ENCODE measurements at regions not wholly inside any gene's neighbourhood (a gene's known extent, or its start where the extent isn't known, plus 50 kb on each side); places are given as distances from the start of the nearest gene placed in this dataset.
"Not testable (repeated sequence)": the region's sequence is repeated elsewhere in the genome, so short reads cannot be mapped to it uniquely, and the experiment has no call there.

DNA sequence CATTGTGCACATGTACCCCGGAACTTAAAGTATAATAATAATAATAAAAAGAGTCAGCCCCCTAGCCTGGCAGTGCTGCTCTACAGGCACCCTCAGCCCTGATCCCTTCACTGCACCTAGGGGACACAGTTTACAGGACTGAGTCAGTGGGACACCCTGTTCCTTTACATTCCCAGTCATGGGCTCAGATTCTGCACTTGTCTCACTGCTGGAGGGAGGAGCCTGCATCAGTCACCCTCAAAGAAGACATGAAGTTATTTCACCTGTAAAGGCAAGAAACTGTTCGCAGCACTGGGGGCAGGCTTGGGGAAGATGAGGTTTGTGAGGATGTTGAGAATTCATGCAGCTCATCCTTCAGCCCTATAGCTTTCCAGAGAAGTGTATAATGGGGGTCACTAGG is 50.7 kb upstream of the VPREB1 start:
- DNase-seq = no peak

DNA sequence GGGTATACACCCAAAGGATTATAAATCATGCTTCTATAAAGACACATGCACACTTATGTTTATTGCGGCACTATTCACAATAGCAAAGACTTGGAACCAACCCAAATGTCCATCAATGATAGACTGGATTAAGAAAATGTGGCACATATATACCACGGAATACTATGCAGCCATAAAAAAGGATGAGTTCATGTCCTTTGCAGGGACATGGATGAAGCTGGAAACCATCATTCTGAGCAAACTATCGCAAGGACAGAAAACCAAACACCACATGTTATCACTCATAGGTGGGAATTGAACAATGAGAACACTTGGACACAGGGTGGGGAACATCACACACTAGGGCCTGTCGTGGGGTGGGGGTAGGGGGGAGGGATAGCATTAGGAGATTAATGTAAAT is 51.1 kb upstream of the VPREB1 start:
- DNase-seq = not testable (repeated sequence)

DNA sequence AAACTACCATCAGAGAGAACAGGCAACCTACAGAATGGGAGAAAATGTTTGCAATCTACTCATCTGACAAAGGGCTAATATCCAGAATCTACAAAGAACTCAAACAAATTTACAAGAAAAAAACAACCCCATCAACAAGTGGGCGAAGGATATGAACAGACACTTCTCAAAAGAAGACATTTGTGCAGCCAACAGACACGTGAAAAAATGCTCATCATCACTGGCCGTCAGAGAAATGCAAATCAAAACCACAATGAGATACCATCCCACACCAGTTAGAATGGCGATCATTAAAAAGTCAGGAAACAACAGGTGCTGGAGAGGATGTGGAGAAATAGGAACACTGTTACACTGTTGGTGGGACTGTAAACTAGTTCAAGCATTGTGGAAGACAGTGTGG is 51.6 kb upstream of the VPREB1 start:
- not testable (repeated sequence) for DNase-seq

DNA sequence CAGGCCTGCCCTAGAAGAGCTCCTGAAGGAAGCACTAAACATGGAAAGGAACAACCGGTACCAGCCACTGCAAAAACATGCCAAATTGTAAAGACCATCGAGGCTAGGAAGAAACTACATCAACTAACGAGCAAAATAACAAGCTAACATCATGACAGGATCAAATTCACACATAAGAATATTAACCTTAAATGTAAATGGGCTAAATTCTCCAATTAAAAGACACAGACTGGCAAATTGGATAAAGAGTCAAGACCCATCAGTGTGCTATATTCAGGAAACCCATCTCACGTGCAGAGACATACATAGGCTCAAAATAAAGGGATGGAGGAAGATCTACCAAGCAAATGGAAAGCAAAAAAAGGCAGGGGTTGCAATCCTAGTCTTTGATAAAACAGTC is 54.8 kb upstream of the VPREB1 start:
- not testable (repeated sequence) for DNase-seq

DNA sequence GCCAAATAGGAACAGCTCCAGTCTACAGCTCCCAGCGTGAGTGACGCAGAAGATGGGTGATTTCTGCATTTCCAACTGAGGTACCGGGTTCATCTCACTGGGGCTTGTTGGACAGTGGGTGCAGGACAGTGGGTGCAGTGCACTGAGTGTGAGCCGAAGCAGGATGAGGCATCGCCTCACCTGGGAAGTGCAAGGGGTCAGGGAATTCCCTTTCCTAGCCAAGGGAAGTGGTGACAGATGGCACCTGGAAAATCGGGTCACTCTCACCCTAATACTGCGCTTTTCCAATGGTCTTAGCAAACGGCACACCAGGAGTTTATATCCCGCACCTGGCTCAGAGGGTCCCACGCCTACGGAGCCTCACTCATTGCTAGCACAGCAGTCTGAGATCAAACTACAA is 56.7 kb upstream of the VPREB1 start:
- DNase-seq = not testable (repeated sequence)

DNA sequence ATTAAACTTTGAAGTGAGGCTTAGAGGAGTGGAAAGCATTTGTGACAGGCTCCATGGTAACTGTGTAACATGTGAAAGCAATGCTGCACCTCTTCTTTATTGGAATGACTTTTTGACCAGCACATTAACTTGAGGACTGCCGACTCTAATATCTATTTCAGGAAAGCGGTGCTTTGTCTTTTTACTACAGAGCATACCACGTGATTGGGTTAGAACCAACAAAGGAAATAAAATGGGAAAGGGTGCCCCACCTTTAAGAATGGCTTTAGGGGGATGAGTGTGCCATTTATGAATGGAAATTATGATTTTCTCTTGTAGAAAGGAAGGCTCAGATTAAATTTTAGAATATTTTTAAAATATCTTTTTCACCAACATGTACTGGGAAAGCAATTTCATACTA is 57.3 kb upstream of the VPREB1 start:
- no peak for DNase-seq

DNA sequence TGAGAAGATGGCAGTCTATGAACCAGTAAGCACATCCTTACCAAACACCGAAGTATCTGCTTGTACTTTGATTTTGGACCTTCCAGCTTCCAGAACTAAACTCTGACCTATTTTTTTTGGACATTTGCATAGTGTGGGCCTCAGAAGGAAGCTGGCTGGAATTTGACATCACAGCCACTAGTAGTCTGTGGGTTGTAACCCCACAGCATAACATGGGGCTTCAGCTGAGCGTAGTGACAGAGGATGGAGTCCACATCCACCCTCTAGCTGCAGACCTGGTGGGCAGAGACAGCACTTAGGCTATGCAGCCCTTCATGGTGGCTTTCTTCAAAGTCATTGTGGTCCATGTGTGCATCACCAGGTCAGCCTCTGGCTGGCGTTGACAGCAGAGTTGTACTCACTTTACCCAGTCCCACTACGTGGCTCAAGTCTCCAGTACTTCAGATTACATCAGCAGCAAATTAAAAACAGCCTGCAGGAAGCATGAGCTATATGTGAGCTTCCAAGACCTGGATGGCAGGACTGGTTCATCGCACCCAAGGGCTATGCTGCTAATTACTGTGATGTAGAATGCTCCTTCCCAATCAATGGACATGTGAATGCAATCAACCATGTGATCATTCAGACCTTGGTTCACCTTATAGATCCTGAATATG is 58.6 kb upstream of the VPREB1 start:
- no peak for DNase-seq

DNA sequence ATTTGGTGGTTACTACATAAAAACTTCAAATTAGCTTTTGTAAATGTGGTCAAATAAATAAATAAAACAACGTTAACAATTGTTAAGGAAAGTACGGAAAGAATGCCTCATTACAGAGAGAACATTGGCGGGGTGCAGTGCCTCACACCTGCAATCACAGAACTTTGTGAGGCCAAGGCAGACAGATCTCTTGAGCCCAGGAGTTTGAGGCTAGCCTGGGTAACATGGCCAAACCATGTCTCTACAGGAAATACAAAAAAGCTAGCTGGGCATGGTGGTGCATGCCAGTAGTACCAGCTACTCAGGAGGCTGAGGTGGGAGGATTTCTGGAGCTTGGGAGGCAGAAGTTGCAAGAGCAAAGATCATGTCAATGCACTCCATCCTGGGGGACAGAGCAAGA is 59.4 kb upstream of the VPREB1 start:
- no peak for DNase-seq

DNA sequence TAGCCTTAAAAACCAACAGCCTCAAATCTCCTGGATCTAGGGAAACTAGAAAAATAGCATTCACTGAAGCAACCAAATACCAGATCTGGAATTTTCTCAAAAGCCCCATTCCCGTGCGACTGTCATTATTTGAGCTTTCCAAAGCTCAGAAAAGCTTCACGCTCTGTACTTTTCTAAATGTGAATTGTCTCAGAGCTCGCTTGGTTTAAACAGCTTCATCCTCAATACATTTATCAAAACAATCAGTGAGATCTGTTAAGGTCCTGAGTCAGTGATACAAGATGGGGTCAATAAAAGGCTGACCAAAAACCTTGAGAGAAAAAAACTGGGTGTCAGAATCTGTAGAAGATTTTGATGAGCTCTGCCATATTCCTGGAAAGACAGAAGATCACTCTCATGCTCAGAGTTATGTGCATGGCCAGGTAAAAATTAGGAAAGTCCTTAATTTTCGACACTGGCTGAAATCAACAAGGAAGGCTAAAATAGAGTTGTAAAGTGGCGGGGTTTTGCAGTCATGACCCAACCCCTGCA is 60.2 kb upstream of the VPREB1 start:
- DNase-seq = no peak

DNA sequence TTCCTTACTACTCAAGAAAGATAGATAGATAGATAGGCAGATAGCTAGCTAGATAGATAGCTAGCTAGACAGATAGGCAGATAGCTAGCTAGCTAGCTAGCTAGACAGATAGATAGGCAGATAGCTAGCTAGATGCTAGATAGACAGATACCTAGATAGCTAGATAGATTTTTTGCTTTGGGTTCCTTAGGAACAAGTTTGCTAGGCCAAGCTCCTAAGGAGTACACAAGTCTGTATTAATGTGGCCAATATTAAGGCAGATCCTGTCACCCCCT is 61.7 kb upstream of the VPREB1 start:
- DNase-seq = no peak

DNA sequence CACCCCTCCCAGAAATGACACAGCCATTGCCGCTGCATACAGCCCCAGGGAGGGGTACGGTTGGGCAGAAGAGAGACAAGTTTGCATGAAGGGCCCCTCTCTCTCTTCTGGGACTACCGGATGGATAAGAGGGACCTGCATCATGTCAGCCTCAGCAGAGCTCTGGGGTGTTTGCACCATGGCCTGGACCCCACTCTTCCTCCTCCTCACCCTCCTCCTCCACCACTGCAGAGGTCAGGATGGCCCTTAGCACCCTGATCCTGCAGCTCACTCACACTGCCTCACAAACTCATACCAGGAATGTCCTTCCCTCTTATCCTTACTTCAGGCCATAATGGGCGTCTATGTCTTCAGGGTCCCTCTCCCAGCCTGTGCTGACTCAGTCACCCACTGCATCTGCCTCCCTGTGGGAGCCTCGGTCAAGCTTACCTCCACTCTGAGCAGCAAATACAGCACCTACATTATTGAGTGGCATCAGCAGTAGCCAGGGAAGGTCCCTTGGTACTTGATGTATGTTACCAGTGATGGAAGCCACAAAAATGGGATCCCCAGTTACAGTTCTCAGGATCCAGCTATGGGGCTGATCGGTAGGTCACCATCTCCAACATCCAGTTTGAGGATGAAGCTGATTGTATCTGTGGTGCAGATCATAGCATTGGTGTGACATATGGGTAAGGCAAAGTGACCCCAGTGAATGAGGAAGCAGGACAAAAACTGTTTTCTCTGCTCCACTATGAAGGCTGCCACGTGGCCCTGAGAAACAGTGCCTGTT is 62.2 kb upstream of the VPREB1 start:
- DNase-seq = no peak

DNA sequence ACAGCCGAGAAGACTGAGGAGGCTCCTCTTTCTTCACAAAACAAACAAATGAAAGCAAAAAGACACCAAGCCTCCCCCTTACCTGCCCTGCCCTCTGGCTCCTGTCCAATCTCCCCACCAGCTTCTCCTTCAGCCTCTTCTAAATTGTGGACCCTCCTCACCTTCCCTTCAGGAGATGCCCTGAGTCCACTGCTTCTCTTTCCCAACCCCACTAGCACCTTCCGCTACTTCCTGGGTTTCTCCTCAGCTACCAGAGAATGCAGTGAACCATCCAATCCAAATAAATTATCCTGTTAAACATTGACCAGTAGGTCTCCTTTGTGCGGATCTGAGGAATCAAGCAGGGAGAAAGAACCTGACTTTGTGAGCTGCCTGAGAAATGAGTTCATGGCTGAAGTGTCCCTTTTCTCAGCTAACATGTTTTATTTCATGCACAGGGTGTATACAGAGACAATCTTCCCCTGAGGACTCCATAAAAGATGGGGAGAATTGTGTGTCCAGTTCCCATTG is 63.2 kb upstream of the VPREB1 start:
- DNase-seq = no peak

DNA sequence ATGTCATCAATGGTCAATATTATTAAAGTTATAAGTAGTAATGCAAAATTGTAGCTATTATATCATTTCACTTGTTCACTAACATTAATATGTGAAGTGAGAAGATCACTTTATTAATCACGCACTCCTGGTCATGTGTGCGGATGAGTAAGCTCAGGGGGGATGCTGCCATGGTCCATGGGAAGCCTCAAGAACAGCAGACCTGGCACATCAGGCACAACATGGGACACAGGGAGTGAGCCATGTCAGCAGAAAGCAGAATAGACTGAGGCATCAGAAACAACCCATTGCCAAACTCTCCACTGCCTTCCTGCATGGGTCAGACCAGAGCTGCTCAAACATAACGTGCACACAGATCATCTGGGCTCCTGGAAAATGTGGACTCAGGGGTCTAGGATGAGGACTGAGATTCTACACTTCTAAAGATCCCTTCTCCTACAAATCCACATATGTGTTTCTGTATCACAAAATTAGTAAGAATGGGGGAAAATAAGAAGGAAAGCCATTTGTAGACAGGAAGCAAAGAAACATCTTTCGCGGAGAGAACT is 63.8 kb upstream of the VPREB1 start:
- no peak for DNase-seq

DNA sequence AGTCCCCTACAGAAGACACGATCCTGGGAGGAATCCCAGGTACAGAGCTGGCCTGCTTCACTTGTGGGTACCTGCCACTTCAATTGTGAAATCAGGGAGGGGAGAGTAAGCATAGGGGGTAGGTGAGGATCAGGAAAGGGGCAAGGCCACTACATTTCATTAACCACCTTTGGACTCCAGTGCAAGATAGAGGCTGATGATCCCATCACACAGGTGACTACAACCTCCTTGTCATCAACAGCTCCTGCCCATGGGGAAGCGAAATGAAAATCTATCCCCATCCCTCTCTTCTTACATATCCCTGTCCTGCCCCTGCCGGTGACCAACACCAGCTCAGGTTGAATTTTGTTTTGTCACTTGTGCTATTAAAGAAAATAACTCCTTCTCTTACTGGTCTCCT is 64.7 kb upstream of the VPREB1 start:
- DNase-seq = no peak

DNA sequence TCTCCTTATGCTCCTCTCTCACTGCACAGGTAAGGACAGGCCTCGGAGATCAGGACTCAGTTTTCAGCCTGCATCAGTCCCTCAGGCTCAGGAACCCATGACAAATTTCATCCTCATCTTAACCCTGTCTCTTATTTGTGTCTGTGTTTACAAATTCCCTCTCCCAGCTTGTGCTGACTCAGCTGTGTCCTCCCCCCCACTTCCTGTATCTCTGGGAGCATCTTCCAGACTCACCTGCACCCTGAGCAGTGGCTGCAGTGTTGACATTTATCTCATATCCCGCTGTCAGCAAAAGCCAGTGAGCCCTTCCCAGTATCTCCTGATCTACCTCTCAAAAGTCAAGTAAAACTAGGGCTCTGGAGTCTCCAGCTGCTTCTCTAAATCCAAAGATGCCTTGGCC is 65.6 kb upstream of the VPREB1 start:
- no peak for DNase-seq

DNA sequence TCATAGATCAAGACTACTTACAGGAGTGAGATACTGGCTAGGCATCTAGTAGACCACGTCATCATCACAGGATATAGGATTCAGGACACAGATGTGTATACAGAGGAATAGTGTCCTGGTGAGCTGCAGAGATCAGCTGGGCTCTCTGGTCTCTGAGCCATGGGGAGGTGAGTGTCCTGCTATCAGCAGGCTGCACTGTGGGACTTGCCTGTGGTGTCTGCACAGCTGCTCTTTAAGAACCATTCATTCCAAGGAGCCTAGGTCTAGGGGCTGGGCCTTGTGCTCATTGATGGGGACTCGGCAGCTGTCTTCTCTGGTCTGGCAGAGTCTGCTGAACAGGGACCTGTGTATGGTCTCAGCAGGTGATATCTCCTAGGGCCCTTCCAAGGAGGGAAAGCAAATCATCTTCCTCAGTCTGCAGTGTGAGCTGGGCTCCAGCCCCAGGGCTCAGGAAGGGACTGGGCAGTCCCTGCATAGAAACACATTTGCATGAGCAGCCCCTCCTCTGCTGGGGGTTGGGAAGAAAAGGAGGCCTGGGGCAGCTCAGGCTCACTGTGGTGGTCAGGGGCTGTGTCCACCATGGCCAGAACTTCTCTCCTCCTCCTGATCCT is 66.1 kb upstream of the VPREB1 start:
- no peak for DNase-seq

DNA sequence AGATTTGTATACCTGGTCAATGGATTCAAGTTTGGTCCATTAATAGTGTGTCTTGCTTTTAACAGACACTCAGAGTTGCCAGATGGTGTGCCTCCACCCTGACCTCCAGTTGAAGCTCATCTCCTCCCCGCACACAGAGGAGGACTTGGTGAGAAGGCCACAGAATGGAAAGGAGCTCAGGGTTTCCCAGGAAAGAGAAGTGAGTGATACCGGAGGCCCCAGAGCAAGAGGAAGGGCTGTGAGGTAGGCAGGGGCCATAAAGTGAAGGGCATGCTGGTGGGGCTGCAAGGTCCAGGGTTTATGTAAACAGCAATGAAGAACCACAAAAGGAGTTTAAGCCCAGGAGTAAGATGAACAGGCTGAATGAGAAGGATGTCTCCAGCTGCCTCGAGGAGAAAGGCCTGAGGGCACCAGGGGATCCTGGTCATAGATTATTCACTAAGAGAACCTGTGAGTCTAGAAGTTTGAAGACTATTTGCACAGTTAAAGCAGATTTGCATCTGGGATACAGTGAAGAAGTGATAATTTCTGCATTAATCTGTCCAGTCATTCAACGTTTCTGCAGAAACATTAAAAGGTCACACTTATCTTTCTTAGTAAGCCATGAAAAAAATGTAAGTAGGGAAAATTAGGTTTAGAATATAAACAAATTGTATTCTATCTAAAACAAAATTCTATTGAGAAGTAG is 67.5 kb upstream of the VPREB1 start:
- DNase-seq = no peak

DNA sequence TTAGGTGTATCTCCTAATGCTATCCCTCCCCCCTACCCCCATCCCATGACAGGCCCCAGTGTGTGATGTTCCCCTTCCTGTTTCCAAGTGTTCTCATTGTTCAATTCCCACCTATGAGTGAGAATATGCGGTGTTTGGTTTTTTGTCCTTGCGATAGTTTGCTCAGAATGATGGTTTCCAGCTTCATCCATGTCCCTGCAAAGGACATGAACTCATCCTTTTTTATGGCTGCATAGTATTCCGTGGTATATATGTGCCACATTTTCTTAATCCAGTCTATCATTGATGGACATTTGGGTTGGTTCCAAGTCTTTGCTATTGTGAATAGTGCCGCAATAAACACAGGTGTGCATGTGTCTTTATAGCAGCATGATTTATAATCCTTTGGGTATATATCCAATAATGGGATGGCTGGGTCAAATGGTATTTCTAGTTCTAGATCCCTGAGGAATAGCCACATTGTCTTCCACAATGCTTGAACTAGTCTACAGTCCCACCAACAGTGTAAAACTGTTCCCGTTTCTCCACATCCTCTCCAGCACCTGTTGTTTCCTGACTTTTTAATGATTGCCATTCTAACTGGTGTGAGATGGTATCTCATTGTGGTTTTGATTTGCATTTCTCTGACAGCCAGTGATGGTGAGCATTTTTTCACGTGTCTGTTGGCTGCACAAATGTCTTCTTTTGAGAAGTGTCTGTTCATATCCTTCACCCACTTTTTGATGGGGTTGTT is 71.5 kb upstream of the VPREB1 start:
- DNase-seq = not testable (repeated sequence)

DNA sequence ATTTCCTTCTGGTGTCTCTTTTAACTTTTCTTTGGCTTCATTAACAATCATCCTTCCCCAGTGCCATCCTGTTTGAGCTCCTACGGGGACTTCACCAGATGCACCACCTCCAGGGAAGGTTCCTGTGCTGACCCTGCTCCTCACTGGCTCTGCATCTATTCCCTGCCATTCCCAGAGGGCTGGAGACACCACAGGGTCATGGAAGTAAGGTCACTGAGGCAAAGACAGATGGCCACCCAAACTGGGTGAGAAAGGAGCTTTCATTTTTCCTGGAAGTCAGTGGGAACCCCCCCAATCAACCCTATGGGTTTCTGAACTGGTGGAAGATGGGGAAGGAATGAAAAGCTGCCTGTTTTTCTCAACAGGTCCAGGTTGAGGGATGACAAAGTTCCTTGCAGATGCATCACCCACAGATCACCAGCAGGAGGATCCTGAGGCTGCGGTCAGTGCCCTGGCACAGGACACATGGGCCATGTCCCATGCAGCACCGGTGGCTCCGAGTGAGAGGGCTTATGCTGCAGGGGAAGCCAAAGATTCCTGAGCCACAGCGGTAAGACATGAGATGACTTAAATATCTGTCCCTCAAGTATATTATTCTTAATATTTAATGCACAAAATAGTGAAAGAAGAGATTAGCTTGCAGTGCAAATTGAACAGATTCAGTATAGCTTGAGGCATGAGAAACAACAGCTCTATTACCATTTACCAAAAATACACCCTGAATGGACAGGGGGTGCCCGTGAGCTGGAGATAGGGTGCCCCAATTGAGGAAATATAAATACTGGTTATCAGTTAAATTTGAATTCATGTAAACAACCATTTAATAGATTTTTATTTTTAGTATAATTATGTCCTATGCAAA is 73.0 kb upstream of the VPREB1 start:
- no peak for DNase-seq

DNA sequence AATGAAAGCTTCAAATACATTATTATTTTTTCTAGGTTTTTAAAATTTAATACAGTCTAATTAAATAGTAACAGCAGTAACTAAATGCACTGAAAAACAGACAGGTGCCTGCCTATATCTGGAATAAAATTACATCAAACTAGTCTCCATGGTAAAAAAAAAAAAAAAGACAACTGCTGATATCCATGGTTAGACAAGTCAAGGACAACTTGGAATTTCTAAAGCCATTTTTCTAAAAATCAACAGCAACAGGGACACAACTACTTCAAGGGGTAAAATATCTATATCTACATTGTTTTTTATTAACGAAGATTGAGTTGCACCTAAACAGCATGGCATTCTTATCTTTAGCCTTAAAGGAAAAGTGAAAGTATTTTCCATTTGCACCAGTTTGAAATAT is 74.7 kb upstream of the VPREB1 start:
- DNase-seq = no peak

All from activated CD4-positive, alpha-beta T cell treated with anti-CD3 and anti-CD28 coated beads, Interleukin-2, Interleukin-6, amounts not matched to agents 100 ng/mL and 50 ng/mL, durations not matched to agents 16 hours and 8 hours (primary cell).